HFFc6 (cell line): ENCODE measurements at regions not wholly inside any gene's neighbourhood (a gene's known extent, or its start where the extent isn't known, plus 50 kb on each side); places are given as distances from the start of the nearest gene placed in this dataset.

Experiments used
- DNase-seq: peaks from one replicate; pipeline ENCODE4 v3.0.0-alpha.2; 2018
- H3K27ac Mint-ChIP-seq: 2 replicates; pipeline ENCODE4 v1.8.0; 2020; ENCODE audit warnings: mild to moderate bottlenecking, mixed read lengths
- H3K27me3 Mint-ChIP-seq: 2 replicates; pipeline ENCODE4 v1.8.0; 2021; ENCODE audit warnings: mild to moderate bottlenecking, moderate library complexity, mixed read lengths; ENCODE audit not compliant: insufficient read depth
- H3K36me3 Mint-ChIP-seq: 2 replicates; pipeline ENCODE4 v1.8.0; 2021; ENCODE audit warnings: low read depth, mixed read lengths
- H3K4me1 Mint-ChIP-seq: 2 replicates; pipeline ENCODE4 v1.8.0; 2020; ENCODE audit warnings: low read depth, mixed read lengths
- H3K4me3 Mint-ChIP-seq: 2 replicates; pipeline ENCODE4 v1.8.0; 2020; ENCODE audit warnings: mild to moderate bottlenecking, moderate library complexity, mixed read lengths
- H3K9me3 Mint-ChIP-seq: 2 replicates; pipeline ENCODE4 v1.8.0; 2020; ENCODE audit warnings: mild to moderate bottlenecking, mixed read lengths
- CTCF ChIP-seq: fragments of 200-600 bp; sonication (generic); IDR thresholded peaks from 2 replicates; pipeline ENCODE4 v1.5.0; 2021; ENCODE audit warnings: antibody characterized with exemption, mild to moderate bottlenecking

GRCh38 chr5:163772644-163773043, 267.2 kb downstream of the MAT2B start:
- DNase-seq, result no peak
- H3K27me3 Mint-ChIP-seq, result peaks cover 16% of the 10 kb centered on the region
- no peaks in the 10 kb centered on the region for H3K9me3 Mint-ChIP-seq
- no peak for TF ChIP-seq CTCF
- H3K4me3 Mint-ChIP-seq, result no peak overlapping the region
- H3K4me1 Mint-ChIP-seq, result no peaks in the 10 kb centered on the region; the same call in 1 of the 2 replicates
- H3K36me3 Mint-ChIP-seq, result no peaks in the 10 kb centered on the region
- no peak overlapping the region for H3K27ac Mint-ChIP-seq

- peaks cover 16% of the 10 kb centered on the region; the same call in 1 of the 2 replicates for H3K27me3 Mint-ChIP-seq
- no peak for DNase-seq
- TF ChIP-seq CTCF, result no peak
- H3K4me3 Mint-ChIP-seq, result no peak overlapping the region
- H3K27ac Mint-ChIP-seq, result no peak overlapping the region
- no peaks in the 10 kb centered on the region for H3K36me3 Mint-ChIP-seq
- H3K9me3 Mint-ChIP-seq, result no peaks in the 10 kb centered on the region
- no peaks in the 10 kb centered on the region; the same call in 1 of the 2 replicates for H3K4me1 Mint-ChIP-seq
Observed at GRCh38 chr5:163773226-163773625, 267.8 kb downstream of the MAT2B start.

GRCh38 chr5:163789870-163790269, 284.5 kb downstream of the MAT2B start:
- Mint-ChIP-seq H3K27ac (no peak overlapping the region), H3K4me1 (peaks cover 6% of the 10 kb centered on the region; the same call in 1 of the 2 replicates), H3K27me3 (no peaks in the 10 kb centered on the region; the same call in 1 of the 2 replicates), H3K9me3 (no peaks in the 10 kb centered on the region), H3K36me3 (no peaks in the 10 kb centered on the region), H3K4me3 (no peak overlapping the region)
- DNase-seq, result no peak
- TF ChIP-seq CTCF, result no peak

- no peak for TF ChIP-seq CTCF
- DNase-seq, result no peak
- Mint-ChIP-seq H3K4me1 (peaks cover 6% of the 10 kb centered on the region; the same call in 1 of the 2 replicates), H3K36me3 (no peaks in the 10 kb centered on the region), H3K27me3 (peaks cover under 1% of the 10 kb centered on the region), H3K27ac (no peak overlapping the region), H3K9me3 (no peaks in the 10 kb centered on the region), H3K4me3 (no peak overlapping the region)
Observed at GRCh38 chr5:163790497-163790896, 285.1 kb downstream of the MAT2B start.

- TF ChIP-seq CTCF, result no peak
- Mint-ChIP-seq H3K4me3 (no peak overlapping the region), H3K9me3 (no peaks in the 10 kb centered on the region), H3K4me1 (peaks cover 6% of the 10 kb centered on the region; the same call in 1 of the 2 replicates), H3K36me3 (no peaks in the 10 kb centered on the region), H3K27me3 (peaks cover 1% of the 10 kb centered on the region; the same call in 1 of the 2 replicates), H3K27ac (no peak overlapping the region)
- DNase-seq, result no peak
Observed at GRCh38 chr5:163794993-163795392, 289.6 kb downstream of the MAT2B start.

GRCh38 chr5:163807781-163808180, 302.4 kb downstream of the MAT2B start:
- H3K9me3 Mint-ChIP-seq, result no peaks in the 10 kb centered on the region
- H3K27me3 Mint-ChIP-seq, result no peaks in the 10 kb centered on the region
- no peak for TF ChIP-seq CTCF
- no peak overlapping the region for H3K27ac Mint-ChIP-seq
- no peak overlapping the region for H3K4me3 Mint-ChIP-seq
- no peak for DNase-seq
- H3K4me1 Mint-ChIP-seq, result peaks cover 11% of the 10 kb centered on the region; the same call in 1 of the 2 replicates
- no peaks in the 10 kb centered on the region for H3K36me3 Mint-ChIP-seq
